NT2/D1 (cell line): ENCODE measurements at regions not wholly inside any gene's neighbourhood (a gene's known extent, or its start where the extent isn't known, plus 50 kb on each side); places are given as distances from the start of the nearest gene placed in this dataset.

ENCODE experiments used
- SUZ12 ChIP-seq: IDR thresholded peaks from 2 replicates; pipeline ENCODE4 v1.6.1; 2011; ENCODE audit not compliant: insufficient read length, insufficient read depth; ENCODE audit errors: extremely low read depth
- YY1 ChIP-seq: IDR thresholded peaks from 2 replicates; pipeline ENCODE4 v1.6.1; 2011; ENCODE audit not compliant: insufficient read length, insufficient read depth

GRCh38 chr2:64217198-64217869, 73.1 kb upstream of the PELI1 start:
- no peak for TF ChIP-seq YY1
- TF ChIP-seq SUZ12 = no peak
